Loucy (cell line): ENCODE measurements at regions not wholly inside any gene's neighbourhood (a gene's known extent, or its start where the extent isn't known, plus 50 kb on each side); places are given as distances from the start of the nearest gene placed in this dataset.

Source experiments
- H2AFZ ChIP-seq: fragments of 200-600 bp; sonication (generic); 2 replicates; pipeline ENCODE4 v1.6.0; 2016; ENCODE audit warnings: antibody characterized with exemption, mild to moderate bottlenecking, low read length, moderate library complexity
- H3F3A ChIP-seq: fragments of 200-600 bp; 2 replicates; pipeline ENCODE4 v1.6.0; 2016; ENCODE audit warnings: antibody characterized with exemption, low read depth, mild to moderate bottlenecking
- H3K27me3 ChIP-seq: fragments of 200-600 bp; sonication (generic); 2 replicates; pipeline ENCODE4 v1.6.1; 2014; ENCODE audit warnings: low read length, mild to moderate bottlenecking; ENCODE audit not compliant: insufficient read depth, poor library complexity, severe bottlenecking
- H3K36me3 ChIP-seq: fragments of 200-600 bp; sonication (generic); 2 replicates; pipeline ENCODE4 v1.6.1; 2016; ENCODE audit warnings: low read length; ENCODE audit not compliant: insufficient read depth
- H3K4me1 ChIP-seq: fragments of 200-600 bp; sonication (generic); 2 replicates; pipeline ENCODE4 v1.5.1; 2014; ENCODE audit warnings: low read length, mild to moderate bottlenecking; ENCODE audit not compliant: insufficient read depth, poor library complexity, severe bottlenecking
- H3K4me2 ChIP-seq: fragments of 200-600 bp; sonication (generic); 2 replicates; pipeline ENCODE4 v1.6.0; 2014; ENCODE audit warnings: antibody characterized with exemption, low read length, low read depth, mild to moderate bottlenecking; ENCODE audit not compliant: poor library complexity, severe bottlenecking
- H3K4me3 ChIP-seq: fragments of 200-600 bp; sonication (generic); 2 replicates; pipeline ENCODE4 v1.5.1; 2014; ENCODE audit warnings: low read length, mild to moderate bottlenecking, mixed read lengths; ENCODE audit not compliant: poor library complexity, severe bottlenecking
- H3K79me2 ChIP-seq: fragments of 200-600 bp; sonication (generic); 2 replicates; pipeline ENCODE4 v1.6.1; 2014; ENCODE audit warnings: low read length; ENCODE audit not compliant: insufficient read depth
- H3K9ac ChIP-seq: fragments of 200-600 bp; sonication (generic); 2 replicates; pipeline ENCODE4 v1.6.0; 2014; ENCODE audit warnings: mild to moderate bottlenecking, low read depth, low read length, moderate library complexity; ENCODE audit not compliant: poor library complexity, severe bottlenecking
- H3K9me2 ChIP-seq: fragments of 200-600 bp; sonication (generic); replicated peaks from 2 replicates; pipeline ENCODE4 v1.6.1; 2016; ENCODE audit warnings: low read depth, low read length, mixed read lengths
- H3K9me3 ChIP-seq: fragments of 200-600 bp; sonication (generic); 2 replicates; pipeline ENCODE4 v1.6.1; 2014; ENCODE audit warnings: mild to moderate bottlenecking, antibody characterized with exemption, low read length, low read depth; ENCODE audit not compliant: insufficient read depth
- H4K20me1 ChIP-seq: fragments of 200-600 bp; sonication (generic); 2 replicates; pipeline ENCODE4 v1.6.0; 2014; ENCODE audit warnings: antibody characterized with exemption, low read length, mild to moderate bottlenecking; ENCODE audit not compliant: insufficient read depth, poor library complexity, severe bottlenecking
- CTCF ChIP-seq: fragments of 200-600 bp; sonication (generic); conservative IDR thresholded peaks from 2 replicates; pipeline ENCODE4 v1.5.1; 2014; ENCODE audit warnings: mild to moderate bottlenecking, antibody characterized with exemption, low read length
- EZH2phosphoT487 ChIP-seq: fragments of 200-600 bp; IDR thresholded peaks from 2 replicates; pipeline ENCODE4 v1.6.1; 2018; ENCODE audit warnings: antibody characterized with exemption, mild to moderate bottlenecking, moderate library complexity, borderline replicate concordance

DNA sequence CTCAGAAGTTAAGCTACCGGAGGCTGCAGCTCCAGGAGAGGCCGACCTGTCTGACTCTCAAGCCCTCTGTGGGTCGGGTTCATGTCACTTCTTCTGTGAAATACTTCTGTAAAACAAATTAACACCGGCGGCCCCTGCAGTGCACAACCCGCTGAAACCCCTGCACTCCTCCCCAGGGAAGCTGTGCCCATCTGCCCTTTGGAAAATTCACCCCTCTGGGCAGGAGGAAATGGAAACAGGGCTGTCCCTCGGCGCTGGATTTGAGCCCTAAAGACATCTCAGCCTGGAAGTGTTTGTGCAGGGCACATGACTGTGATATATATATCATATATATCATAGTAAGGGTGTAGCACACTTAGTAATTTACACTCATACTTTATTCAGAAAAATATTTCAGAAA, 415.3 kb downstream of the IRS2 start:
- Histone ChIP-seq H3K9me2 (no peaks in the 10 kb centered on the region), H2AFZ (no peak overlapping the region), H3K4me1 (no peaks in the 10 kb centered on the region), H3K4me3 (no peak overlapping the region), H3K9ac (no peak overlapping the region), H3K4me2 (no peak overlapping the region), H3K9me3 (no peaks in the 10 kb centered on the region; the same call in 1 of the 2 replicates), H4K20me1 (no peaks in the 10 kb centered on the region), H3F3A (no peaks in the 10 kb centered on the region), H3K79me2 (no peaks in the 10 kb centered on the region), H3K27me3 (no peaks in the 10 kb centered on the region), H3K36me3 (no peaks in the 10 kb centered on the region)
- no peak for TF ChIP-seq EZH2phosphoT487
- no peak for TF ChIP-seq CTCF

DNA sequence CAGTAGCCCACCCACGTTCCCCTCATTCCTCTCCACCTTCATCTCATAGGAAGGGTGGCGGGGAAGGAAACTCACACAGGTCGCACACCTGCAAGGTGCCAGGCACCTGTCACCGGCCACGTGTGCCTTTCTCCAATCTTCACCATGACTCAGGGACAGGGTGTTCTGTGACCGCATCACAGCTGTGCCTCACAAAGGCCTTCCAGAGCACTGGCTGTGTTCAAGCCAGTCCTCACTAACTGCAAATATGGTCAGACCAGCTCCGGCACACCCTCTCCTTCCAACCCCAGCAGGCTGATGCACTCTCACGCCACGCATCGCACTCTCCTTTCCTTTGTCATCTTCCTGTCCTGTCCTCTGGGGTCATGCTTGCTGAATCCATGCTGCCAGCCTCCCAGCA, 415.9 kb downstream of the IRS2 start:
- no peak for TF ChIP-seq EZH2phosphoT487
- no peak for TF ChIP-seq CTCF
- no peak overlapping the region for H3K4me3 ChIP-seq

GRCh38 chr13:109369353-109370052, 416.9 kb downstream of the IRS2 start:
- Histone ChIP-seq H3K4me2 (no peak overlapping the region), H3K9ac (no peak overlapping the region), H4K20me1 (no peaks in the 10 kb centered on the region), H3K9me2 (no peaks in the 10 kb centered on the region), H2AFZ (no peak overlapping the region), H3K79me2 (no peaks in the 10 kb centered on the region), H3K27me3 (no peaks in the 10 kb centered on the region), H3F3A (no peaks in the 10 kb centered on the region), H3K9me3 (no peaks in the 10 kb centered on the region; the same call in 1 of the 2 replicates), H3K4me1 (no peaks in the 10 kb centered on the region), H3K36me3 (no peaks in the 10 kb centered on the region), H3K4me3 (no peak overlapping the region)
- TF ChIP-seq CTCF, result no peak
- no peak for TF ChIP-seq EZH2phosphoT487

More for the DNA sequence above, 415.9 kb downstream of the IRS2 start:
- no peaks in the 10 kb centered on the region for H3K79me2 ChIP-seq
- no peaks in the 10 kb centered on the region for H3K4me1 ChIP-seq
- H4K20me1 ChIP-seq, result no peaks in the 10 kb centered on the region
- no peak overlapping the region for H2AFZ ChIP-seq
- H3K9ac ChIP-seq, result no peak overlapping the region
- no peak overlapping the region for H3K4me2 ChIP-seq
- H3K9me2 ChIP-seq, result no peaks in the 10 kb centered on the region
- H3K36me3 ChIP-seq, result no peaks in the 10 kb centered on the region
- H3F3A ChIP-seq, result no peaks in the 10 kb centered on the region
- H3K9me3 ChIP-seq, result no peaks in the 10 kb centered on the region; the same call in 1 of the 2 replicates
- no peaks in the 10 kb centered on the region for H3K27me3 ChIP-seq
